NCI-H82 treated with DMSO at 0.1 percent for 48 hours (cell line): ENCODE measurements at regions not wholly inside any gene's neighbourhood (a gene's known extent, or its start where the extent isn't known, plus 50 kb on each side); places are given as distances from the start of the nearest gene placed in this dataset.
"Not testable (repeated sequence)": the region's sequence is repeated elsewhere in the genome, so short reads cannot be mapped to it uniquely, and the experiment has no call there.

Experiments used
- DNase-seq: peaks from one replicate; lab custom pipeline; 2025; ENCODE audit not compliant: unreplicated experiment; lab: John Stamatoyannopoulos, UW

DNA sequence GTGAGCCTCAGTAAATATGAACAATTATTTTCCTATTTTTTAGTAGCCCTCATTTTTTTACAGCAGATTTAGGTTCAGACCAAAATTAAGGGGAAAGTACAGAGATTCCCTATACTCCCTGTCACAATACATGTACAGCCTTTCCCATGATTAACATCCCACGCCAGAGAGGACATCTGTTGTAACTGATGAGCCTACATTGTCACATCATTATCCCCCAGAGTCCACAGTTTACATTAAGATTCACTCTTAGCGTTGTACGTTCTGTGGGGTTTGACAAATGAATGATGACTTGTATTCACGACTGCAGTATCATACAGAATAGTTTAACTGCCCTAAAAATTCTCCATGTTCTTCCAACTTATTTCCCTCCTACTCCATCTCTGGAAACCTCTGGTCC is 262.3 kb upstream of the MSX2 start:
- DNase-seq: no peak

DNA sequence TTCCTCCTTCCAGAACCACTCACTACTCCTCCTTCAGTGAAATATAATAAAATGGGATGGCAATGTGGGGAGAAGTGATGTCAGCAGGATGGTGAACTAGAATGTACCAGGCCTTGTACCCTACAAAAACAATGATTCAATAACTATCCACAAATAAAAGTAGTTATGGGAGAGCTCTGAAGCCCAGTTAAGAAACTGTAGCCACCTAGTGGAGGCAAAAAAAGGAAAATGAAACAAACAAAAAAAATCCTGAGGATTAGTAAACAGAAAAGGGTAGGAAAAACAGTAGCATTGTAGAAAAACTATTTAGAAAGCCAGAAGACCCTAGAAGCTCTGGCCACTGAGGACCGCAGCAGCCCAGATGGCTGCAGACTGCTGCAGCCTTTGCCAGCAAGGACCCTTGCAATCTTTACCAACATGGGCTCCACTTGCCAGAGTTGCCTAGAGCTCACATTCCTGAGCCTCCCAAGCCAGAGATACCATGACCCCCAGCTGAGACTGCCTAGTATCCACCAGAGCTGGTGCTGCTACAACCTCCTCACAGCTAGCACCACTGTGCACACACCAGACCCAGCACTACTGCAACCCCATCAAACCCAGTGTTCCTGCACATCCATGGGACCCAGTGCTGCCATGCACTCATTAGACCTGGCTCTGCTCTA is 259.7 kb upstream of the MSX2 start:
- DNase-seq: no peak

DNA sequence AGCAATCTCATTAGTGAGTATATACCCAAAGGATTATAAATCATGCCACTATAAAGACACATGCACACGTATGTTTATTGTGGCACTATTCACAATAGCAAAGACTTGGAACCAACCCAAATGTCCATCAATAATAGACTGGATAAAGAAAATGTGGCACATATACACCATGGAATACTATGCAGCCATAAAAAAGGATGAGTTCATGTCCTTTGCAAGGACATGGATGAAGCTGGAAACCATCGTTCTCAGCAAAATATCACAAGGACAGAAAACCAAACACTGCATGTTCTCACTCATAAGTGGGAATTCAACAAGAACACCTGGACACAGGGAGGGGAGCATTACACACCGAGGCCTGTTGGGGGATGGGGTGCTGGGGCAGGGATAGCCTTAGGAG is 252.9 kb upstream of the MSX2 start:
- DNase-seq: not testable (repeated sequence)

DNA sequence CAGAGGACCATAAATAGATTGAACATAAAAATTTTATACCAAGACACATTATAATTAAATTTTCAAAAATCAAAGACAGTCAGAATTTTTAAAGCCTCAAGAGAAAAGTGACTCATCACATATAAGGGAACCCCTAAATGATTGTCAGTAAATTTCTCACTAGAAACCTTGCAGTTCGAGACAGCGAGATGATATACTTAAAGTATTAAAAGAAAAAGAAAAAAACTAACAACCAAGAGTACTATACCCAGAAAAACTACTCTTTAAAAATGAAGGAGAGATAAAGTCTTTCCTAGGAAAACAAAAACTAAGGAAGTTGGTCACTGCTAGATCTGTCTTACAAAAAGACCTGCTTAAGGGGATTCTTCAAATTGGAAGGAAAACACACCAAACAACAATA is 251.4 kb upstream of the MSX2 start:
- no peak for DNase-seq

DNA sequence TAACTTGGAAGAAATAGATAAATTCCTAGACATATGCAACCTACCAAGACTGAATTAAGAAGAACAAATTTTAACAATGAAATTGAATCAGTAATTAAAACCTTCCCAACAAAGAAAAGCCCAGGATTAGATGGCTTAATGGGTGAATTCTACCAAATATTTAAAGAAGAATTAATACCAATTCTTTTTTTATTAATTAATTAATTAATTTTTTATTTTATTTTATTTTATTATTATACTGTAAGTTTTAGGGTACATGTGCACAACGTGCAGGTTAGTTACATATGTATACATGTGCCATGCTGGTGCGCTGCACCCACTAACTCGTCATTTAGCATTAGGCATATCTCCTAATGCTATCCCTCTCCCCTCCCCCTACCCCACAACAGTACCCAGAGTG is 248.4 kb upstream of the MSX2 start:
- DNase-seq: not testable (repeated sequence)

DNA sequence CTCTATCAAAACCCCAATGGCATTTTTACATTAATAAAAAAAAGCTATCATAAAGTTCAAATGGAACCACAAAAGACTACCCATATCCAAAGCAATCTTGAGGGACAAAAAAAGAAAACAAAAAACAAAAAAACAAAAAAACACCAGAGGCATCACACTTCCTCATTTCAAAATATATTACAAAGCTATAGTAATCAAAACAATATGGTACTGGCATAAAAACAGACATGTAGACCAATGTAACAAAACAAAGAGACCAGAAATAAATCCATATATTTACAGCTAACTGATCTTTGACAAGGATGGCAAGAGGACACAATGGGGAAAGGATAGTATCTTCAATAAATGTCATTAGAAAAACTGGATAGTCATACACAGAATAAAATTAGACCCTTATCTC is 245.1 kb upstream of the MSX2 start:
- DNase-seq: no peak

DNA sequence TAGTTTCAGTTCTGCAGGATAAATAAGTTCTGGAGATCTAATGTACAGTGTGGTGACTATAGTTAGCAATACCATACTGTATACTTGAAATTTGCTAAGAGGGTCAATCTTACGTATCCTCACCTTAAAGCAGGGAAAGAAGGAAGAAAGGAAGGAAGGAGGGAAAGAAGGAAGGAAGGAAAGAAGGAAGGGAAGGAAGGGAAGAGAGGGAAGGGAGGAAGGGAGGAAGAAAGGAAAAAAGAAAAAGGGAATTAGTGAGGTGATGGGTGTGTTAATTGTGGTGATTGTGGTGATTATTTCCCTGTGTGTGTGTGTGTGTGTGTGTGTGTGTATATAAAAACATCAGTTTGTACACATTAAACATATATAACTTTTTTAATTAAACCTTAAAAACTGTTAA is 242.6 kb upstream of the MSX2 start:
- no peak for DNase-seq

DNA sequence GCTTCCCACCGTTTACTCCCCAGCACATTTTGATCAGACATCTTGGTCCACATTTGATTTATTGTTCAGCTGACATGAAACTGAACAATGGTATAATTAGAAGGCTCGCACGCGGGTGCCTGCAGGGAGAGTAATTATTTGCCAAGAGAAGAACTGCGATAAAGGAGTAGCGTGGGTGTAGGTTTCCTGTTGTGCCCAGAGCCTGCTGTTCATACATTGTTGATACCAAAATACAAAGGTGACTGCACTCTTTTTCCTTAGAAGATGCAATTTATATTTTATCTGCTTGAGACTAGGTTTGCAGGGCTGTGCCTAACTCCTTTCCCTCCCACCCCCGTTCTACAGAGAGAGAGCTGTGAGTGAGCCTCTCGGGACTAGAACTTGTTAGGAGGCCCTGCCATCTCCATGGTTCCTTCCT is 241.8 kb upstream of the MSX2 start:
- no peak for DNase-seq

DNA sequence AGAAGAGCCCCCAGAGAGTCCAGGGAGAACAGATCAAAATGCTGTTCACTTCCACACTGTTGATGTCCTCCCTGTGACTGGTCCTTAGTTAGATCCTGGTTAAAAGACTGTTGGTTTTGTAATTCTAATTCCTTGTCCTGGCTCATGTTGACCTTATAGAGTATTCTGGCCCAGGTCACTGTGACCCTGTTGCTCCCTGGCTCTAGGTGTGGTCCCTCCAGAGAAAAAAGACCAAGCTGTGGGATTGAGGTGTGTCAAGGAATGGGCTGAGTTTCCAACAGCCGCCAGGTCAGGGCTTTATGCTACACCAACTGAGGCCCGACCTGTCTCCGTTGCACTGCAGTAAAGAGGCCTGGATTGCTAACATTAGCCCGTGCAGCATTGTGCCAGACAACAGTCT is 241.0 kb upstream of the MSX2 start:
- DNase-seq: no peak

DNA sequence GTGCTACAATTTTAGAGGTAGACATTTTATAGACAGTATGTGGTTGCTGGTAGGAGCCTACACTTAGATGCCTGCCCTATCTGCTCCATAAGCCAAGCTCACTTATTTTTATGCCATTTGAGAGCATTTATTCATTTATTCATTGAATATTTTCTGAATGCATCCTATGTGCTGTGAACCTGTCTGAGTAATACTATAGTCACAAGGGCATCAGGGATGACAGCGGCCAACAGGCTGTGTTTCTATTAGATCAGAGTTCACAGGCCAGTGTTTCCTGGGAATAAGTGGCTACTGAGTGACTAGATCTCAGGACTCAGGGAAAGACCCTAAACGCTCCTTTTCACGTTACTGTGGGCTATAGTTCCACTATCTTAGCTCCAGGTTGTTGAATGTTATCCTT is 235.2 kb upstream of the MSX2 start:
- no peak for DNase-seq

DNA sequence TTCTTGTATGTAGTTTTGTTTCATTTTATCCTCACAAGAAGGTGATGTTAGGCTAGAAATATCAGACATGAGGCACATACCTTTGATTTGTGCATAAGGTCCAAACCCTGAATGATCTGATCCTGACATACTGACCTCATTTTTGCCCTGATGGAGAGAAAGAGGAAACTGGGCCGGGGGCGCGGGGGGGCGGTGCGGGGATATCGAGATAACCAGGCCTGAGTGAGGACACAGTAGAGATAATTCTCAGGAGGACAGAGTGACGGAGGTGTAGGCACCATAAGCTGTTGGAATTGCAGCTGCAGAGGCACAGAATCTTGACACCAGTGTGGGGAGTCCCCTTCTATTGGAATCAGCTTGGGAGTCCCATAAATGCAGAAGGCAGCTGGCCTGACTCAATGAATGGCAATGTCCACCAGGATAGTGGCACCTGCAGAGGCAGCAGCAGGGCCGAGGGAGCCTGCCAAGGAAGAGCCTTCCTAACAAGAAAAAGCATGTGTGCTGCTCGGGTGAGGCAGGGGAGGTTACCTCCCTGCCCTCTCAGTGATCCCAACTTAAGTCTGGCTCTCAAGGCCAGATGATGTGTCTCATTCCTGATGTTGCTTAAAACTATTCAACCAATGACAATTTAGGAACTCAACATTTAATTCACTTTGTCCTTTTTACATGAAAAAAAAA is 234.3 kb upstream of the MSX2 start:
- no peak for DNase-seq

DNA sequence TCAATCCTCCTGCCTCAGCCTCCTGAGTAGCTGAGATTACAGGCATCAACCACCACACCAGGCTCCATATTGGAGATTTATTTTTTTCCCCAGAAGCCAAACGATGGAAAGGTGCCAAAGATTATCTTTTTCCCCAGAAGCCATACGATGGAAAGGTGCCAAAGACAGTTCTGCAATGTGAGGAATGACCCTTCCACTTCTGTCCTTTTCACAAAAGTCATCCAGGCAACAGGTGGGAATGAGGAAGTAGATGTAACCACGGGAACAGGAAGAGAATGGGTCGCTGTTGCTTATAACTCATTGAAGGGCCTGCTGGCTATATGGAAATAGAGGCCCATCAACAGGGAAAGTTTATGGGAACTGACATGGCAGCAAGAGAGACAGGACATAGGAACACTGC is 233.7 kb upstream of the MSX2 start:
- DNase-seq: no peak

DNA sequence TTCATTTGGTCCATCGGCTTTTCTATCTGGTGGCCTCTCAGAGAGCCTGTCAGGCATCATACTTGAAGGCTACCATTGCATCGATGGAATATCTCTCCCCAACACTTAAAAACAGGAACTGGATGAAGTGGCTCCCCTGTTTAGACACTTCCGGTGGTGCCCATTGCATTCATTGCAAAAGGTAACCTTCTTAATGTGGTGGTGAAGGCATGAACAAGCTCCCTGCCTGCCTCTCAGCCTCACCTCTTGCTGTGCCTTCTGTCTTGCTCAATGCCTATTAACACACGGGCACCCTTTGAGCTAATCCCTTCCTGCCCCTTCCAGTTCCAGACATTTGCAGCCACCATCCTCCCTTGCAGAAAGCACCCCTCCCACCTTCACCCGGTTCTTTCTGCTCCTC is 233.1 kb upstream of the MSX2 start:
- DNase-seq: no peak

DNA sequence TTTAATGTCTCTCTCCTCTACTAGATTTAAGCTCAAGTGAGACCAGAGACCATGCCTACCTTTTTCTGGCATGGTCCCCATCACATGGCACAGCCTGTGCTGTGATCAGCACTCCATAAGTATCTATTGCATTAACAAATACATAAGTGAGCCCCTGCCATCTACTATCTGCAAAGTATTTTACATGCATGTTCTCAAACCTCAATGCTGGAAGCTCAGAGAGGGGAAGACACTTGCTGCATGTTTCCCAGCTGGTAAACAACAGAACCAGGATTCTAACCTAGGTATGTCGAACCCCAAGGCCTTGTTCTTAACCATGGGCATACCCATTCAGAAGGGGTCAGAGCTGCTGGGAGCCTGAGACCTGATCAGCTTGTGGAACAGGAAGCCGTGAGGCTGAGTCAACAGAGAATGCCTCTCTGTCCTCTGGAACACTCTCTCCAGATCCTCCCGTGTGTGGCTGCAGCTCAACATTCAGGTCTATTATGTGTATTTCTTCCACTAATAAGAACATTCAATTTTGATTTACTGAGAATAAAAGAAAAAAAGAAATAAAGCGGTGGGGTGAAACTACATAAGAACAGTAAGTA is 232.5 kb upstream of the MSX2 start:
- DNase-seq: no peak

DNA sequence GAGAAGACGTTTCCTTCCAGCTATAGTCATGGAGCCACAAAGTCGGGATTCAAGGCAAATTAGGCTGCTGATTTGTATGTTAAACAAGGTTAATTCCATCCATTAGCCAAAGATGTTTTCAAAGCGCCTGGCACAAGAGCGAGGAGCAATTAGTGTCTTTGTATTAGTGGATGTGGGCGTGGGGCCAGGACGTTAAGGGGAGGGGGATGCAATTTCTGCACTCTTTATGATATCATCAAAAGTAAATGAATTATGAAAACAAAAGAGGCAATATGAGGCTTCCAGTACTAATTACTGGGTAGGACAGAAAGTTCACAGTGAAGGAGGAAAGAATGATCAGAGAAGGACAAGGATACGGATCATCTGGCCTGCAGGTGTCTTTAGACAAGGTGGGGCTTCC is 230.9 kb upstream of the MSX2 start:
- no peak for DNase-seq

DNA sequence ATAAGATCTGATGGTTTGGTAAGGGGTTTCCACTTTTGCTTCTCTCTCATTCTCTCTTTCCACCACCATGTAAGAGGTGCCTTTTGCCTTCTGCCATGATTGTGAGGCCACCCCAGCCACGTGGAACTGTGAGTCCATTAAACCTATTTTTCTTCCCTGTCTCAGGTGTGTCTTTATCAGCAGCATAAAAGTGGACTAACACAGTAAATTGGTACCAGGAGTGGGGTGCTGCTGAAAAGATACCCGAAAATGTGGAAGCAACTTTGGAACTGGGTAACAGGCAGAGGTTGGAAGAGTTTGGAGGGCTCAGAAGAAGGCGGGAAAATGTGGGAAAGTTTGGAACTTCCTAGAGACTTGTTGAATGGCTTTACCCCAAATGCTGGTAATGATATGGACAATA is 226.4 kb upstream of the MSX2 start:
- not testable (repeated sequence) for DNase-seq

DNA sequence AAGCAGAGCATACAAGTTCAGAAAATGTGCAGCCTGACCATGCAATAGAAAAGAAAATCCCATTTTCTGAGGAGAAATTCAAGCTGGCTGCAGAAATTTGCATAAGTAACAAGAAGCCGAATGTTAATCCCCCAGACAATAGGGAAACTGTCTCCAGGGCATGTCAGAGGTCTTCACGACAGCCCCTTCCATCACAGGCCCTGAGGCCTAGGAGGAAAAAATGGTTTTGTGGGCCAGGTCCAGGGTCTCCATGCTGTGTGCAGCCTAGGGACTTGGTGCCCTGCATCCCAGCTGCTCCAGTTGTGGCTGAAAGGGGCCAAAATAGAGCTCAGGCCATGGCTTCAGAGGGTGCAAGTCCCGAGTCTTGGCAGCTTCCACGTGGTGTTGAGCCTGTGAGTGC is 225.8 kb upstream of the MSX2 start:
- not testable (repeated sequence) for DNase-seq

DNA sequence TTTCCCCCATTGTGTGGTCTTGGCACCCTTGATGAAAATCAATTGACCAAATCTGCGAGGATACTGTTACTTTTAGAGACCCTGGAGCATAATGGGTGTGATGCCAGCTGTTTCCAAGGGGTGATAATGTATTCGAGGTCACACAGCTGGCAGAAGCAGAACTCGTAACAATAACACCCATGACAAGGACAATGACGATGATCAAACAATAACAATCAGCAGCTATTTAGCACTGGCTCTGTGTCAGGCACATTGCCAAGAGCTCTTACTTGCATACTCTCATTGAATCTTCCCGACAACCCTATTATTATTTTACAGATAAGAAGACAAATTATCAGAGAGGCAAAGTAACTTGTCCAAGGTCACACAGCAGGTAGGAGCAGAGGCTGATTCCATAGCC is 223.7 kb upstream of the MSX2 start:
- DNase-seq: no peak

DNA sequence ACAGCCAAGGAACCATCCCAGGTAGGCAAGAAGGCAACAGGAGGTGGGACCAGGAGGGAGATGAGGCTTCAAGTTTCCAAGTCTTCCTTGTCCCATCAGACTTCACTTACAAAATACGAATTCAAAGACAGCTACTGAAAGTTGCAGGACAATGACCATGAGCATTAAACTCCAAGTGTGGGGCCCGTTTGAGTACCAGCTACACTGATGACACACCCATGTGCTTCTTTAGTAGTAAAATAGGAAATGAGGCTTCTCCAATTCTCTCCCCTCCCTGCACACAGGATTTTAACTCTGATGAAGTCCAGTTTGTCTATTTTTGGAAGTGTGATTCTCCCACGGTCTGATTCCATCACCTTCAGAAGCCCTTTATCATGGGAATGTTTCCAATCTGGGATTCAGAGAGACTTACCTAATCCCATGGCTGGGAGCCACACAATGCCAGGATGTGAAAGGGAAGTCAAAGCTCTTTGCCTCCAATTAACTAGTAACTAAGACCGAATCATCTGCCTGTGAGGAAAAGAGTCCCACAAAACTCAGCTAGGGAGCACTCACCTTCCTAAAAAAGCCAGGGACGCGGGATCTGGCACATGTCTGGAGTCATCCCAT is 222.8 kb upstream of the MSX2 start:
- no peak for DNase-seq

DNA sequence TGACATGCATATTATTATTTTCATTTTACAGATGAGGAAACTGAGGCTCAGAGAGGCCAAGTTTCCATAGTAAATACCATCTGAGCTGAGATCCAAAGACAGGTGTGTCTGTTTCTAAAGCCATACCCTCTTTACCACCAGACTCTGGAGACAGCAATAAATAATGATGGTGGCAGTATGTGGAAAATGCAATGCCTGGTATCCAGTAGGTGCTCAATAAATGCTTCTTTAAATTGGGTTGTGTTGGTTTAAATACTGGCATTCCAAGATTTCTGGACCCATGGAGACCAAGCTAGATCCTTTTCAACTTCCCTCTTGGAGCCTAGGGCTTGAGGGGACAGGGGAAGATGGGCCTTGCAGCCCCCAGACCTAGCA is 221.3 kb upstream of the MSX2 start:
- no peak for DNase-seq

DNA sequence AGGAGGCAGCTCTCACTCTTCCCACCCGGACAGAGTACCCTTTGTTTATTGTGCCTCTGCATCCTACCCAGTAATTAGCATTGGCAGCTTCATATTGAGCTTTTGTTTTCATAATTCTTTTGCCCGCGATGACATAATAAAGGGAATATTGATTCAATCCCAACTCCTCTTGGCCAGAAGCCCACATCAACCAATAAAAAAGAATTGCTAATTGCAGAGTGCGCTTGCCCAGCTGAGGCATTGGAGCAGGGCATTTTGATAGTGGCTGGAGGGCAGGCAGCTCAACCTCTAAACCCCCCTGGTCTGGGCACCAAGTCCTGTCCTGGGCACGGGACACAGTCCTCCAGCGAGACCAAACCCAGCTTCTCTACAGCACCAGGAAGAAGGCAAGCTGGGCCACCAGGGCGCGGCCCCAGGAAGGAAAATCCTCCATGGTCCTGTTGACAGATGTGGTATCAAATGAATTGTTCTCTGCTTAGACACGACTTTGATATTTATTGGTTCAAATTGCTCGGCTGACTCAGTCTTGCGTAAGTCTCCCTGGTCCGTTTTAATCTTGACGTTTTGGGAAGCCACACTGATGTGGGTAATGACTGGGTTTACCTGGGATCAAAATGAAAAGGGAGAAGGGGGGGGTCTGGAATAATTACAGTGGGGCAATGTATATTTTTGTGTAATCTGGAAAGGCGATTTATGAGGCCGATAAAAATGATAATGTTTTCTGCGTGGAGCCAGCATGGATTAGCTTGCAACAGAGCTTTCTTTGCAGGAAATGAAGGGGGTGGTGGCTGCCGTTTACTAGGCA is 220.7 kb upstream of the MSX2 start:
- DNase-seq: no peak
